ENCODE measurements at regions not wholly inside any gene's neighbourhood (a gene's known extent, or its start where the extent isn't known, plus 50 kb on each side); places are given as distances from the start of the nearest gene placed in this dataset.

DNA sequence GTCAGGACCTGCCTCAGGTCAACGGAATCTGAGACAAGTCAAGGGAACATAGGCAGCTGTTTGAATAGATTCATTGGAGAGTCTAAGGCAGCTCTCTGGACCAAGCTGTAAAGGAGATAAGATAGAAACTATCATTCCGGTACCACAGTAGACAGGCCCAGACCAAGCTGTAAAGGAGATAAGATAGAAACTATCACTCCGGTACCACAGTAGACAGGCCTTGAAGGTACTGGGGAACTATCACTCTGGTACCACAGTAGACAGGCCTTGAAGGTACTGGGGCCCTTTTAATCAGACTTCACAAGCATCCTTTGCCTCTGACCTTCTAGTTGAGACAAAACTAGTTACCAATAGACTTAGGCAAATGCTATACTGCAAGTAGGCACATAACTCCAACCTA, 346.1 kb downstream of the DCDC2C start:
- CTCF ChIA-PET, result no interaction called here
- DNase-seq (ENCODE audit: low read depth), result no peak
- Histone ChIP-seq H3K36me3 (ENCODE audit: control insufficient read depth, insufficient read depth, low read length) (no peaks in the 10 kb centered on the region), H3K27me3 (ENCODE audit: control insufficient read depth, insufficient read depth, low read length) (no peaks in the 10 kb centered on the region), H3K4me3 (ENCODE audit: low read depth, low read length) (no peak overlapping the region)
- no peak for TF ChIP-seq CTCF (IDR thresholded peaks at IDR 0.05; ENCODE audit: insufficient read depth, low read depth, low read length)
- POLR2A ChIA-PET, result no interaction called here

- Histone ChIP-seq H3K27me3 (ENCODE audit: control insufficient read depth, insufficient read depth, low read length) (no peaks in the 10 kb centered on the region), H3K36me3 (ENCODE audit: control insufficient read depth, insufficient read depth, low read length) (no peaks in the 10 kb centered on the region), H3K4me3 (ENCODE audit: low read depth, low read length) (no peak overlapping the region)
- CTCF ChIA-PET, result no interaction called here
- no peak for TF ChIP-seq CTCF (IDR thresholded peaks at IDR 0.05; ENCODE audit: insufficient read depth, low read depth, low read length)
- POLR2A ChIA-PET, result no interaction called here
- no peak for DNase-seq (ENCODE audit: low read depth)
Observed at GRCh38 chr2:4053769-4054493, 350.6 kb downstream of the DCDC2C start.

- DNase-seq (ENCODE audit: low read depth), result no peak
- TF ChIP-seq CTCF (IDR thresholded peaks at IDR 0.05; ENCODE audit: insufficient read depth, low read depth, low read length), result no peak
- Histone ChIP-seq H3K36me3 (ENCODE audit: control insufficient read depth, insufficient read depth, low read length) (no peaks in the 10 kb centered on the region), H3K4me3 (ENCODE audit: low read depth, low read length) (no peak overlapping the region), H3K27me3 (ENCODE audit: control insufficient read depth, insufficient read depth, low read length) (no peaks in the 10 kb centered on the region)
- CTCF ChIA-PET, result no interaction called here
- POLR2A ChIA-PET, result no interaction called here
Observed at GRCh38 chr2:4066217-4066616, 362.8 kb downstream of the DCDC2C start.

- CTCF ChIA-PET, result no interaction called here
Observed at GRCh38 chr2:4073026-4073569, 369.7 kb downstream of the DCDC2C start.

GRCh38 chr2:4077017-4077416, 373.6 kb downstream of the DCDC2C start:
- no peak for DNase-seq (ENCODE audit: low read depth)
- no peak for TF ChIP-seq CTCF (IDR thresholded peaks at IDR 0.05; ENCODE audit: insufficient read depth, low read depth, low read length)
- Histone ChIP-seq H3K27me3 (ENCODE audit: control insufficient read depth, insufficient read depth, low read length) (no peaks in the 10 kb centered on the region), H3K4me3 (ENCODE audit: low read depth, low read length) (no peak overlapping the region), H3K36me3 (ENCODE audit: control insufficient read depth, insufficient read depth, low read length) (no peaks in the 10 kb centered on the region)
- POLR2A ChIA-PET, result no interaction called here
- CTCF ChIA-PET, result no interaction called here

More at GRCh38 chr2:4073026-4073569, 369.7 kb downstream of the DCDC2C start:
- no peak for DNase-seq (ENCODE audit: low read depth)
- Histone ChIP-seq H3K4me3 (ENCODE audit: low read depth, low read length) (no peak overlapping the region), H3K27me3 (ENCODE audit: control insufficient read depth, insufficient read depth, low read length) (no peaks in the 10 kb centered on the region), H3K36me3 (ENCODE audit: control insufficient read depth, insufficient read depth, low read length) (no peaks in the 10 kb centered on the region)
- POLR2A ChIA-PET, result no interaction called here
- TF ChIP-seq CTCF (IDR thresholded peaks at IDR 0.05; ENCODE audit: insufficient read depth, low read depth, low read length), result no peak

Measured in BJ (cell line).